HEK293T (cell line): ENCODE measurements at regions not wholly inside any gene's neighbourhood (a gene's known extent, or its start where the extent isn't known, plus 50 kb on each side); places are given as distances from the start of the nearest gene placed in this dataset.

Source experiments
- CTCF ChIA-PET: fragments of 350-600 bp; formaldehyde crosslinking; extraction: SDS; loops from one replicate; lab custom pipeline; 2021; ENCODE audit warnings: antibody characterized with exemption, inconsistent platforms; lab: Yijun Ruan, JAX
- POLR2A ChIA-PET: fragments of 350-600 bp; formaldehyde crosslinking; extraction: SDS; loops from one replicate; lab custom pipeline; 2020; ENCODE audit warnings: antibody characterized with exemption, inconsistent platforms; lab: Yijun Ruan, JAX
- DNase-seq: peaks from one replicate; pipeline ENCODE4 v3.0.0; 2012; ENCODE audit warnings: mixed read lengths; ENCODE audit errors: extremely low spot score
- ARNT ChIP-seq: fragments of 450-650 bp; IDR thresholded peaks from 2 replicates; pipeline ENCODE4 v1.6.1; 2017; ENCODE audit warnings: mild to moderate bottlenecking
- BHLHE40 ChIP-seq: fragments of 450-650 bp; IDR thresholded peaks from 2 replicates; pipeline ENCODE4 v1.6.1; 2016; ENCODE audit warnings: mild to moderate bottlenecking, moderate library complexity, borderline replicate concordance
- CTBP1 ChIP-seq: fragments of 450-650 bp; IDR thresholded peaks from 2 replicates; pipeline ENCODE4 v1.6.1; 2016; ENCODE audit warnings: borderline replicate concordance
- ELF4 ChIP-seq: fragments of 450-650 bp; IDR thresholded peaks from 2 replicates; pipeline ENCODE4 v1.6.1; 2017; ENCODE audit warnings: antibody characterized with exemption
- FOXA1 ChIP-seq: fragments of 450-650 bp; IDR thresholded peaks from 2 replicates; pipeline ENCODE4 v1.6.1; 2016; ENCODE audit warnings: mild to moderate bottlenecking
- FOXK2 ChIP-seq: fragments of 450-650 bp; IDR thresholded peaks from 2 replicates; pipeline ENCODE4 v1.6.1; 2016; ENCODE audit warnings: mild to moderate bottlenecking
- FOXM1 ChIP-seq: fragments of 450-650 bp; IDR thresholded peaks from 2 replicates; pipeline ENCODE4 v1.6.1; 2017; ENCODE audit warnings: mild to moderate bottlenecking, borderline replicate concordance
- HDGF ChIP-seq: fragments of 450-650 bp; IDR thresholded peaks from 2 replicates; pipeline ENCODE4 v1.6.1; 2017; ENCODE audit warnings: antibody characterized with exemption, borderline replicate concordance
- L3MBTL2 ChIP-seq: fragments of 450-650 bp; conservative IDR thresholded peaks from 2 replicates; pipeline ENCODE4 v1.6.1; 2016; ENCODE audit warnings: mild to moderate bottlenecking
- LEF1 ChIP-seq: fragments of 450-650 bp; IDR thresholded peaks from 2 replicates; pipeline ENCODE4 v1.6.1; 2017; ENCODE audit warnings: mild to moderate bottlenecking, borderline replicate concordance
- NFRKB ChIP-seq: fragments of 450-650 bp; IDR thresholded peaks from 2 replicates; pipeline ENCODE4 v1.6.1; 2016; ENCODE audit warnings: mild to moderate bottlenecking, moderate library complexity
- SP1 ChIP-seq: fragments of 450-650 bp; IDR thresholded peaks from 2 replicates; pipeline ENCODE4 v1.6.1; 2017
- SUZ12 ChIP-seq: fragments of 450-650 bp; IDR thresholded peaks from 2 replicates; pipeline ENCODE4 v1.6.1; 2016; ENCODE audit warnings: mild to moderate bottlenecking
- TARDBP ChIP-seq: fragments of 450-650 bp; IDR thresholded peaks from 2 replicates; pipeline ENCODE4 v1.6.1; 2016
- ZNF384 ChIP-seq: fragments of 450-650 bp; IDR thresholded peaks from 2 replicates; pipeline ENCODE4 v1.6.1; 2016
- TF ChIP-seq, protein P1 (sequence below): fragments of 450-650 bp; IDR thresholded peaks from 2 replicates; pipeline ENCODE4 v1.6.1; 2016

GRCh38 chr1:38111589-38111988 lies 65.0 kb upstream of the POU3F1 start:
- DNase-seq = no peak
- TF ChIP-seq ZNF384 (no peak), SUZ12 (no peak), FOXK2 (no peak), SP1 (no peak), HDGF (no peak), TARDBP (no peak), CTBP1 (no peak), FOXA1 (no peak), BHLHE40 (no peak), L3MBTL2 (no peak), LEF1 (no peak), NFRKB (no peak), FOXM1 (no peak)
- TF ChIP-seq, protein P1, sequence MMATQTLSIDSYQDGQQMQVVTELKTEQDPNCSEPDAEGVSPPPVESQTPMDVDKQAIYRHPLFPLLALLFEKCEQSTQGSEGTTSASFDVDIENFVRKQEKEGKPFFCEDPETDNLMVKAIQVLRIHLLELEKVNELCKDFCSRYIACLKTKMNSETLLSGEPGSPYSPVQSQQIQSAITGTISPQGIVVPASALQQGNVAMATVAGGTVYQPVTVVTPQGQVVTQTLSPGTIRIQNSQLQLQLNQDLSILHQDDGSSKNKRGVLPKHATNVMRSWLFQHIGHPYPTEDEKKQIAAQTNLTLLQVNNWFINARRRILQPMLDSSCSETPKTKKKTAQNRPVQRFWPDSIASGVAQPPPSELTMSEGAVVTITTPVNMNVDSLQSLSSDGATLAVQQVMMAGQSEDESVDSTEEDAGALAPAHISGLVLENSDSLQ = no peak
- CTCF ChIA-PET = no interaction called here
- POLR2A ChIA-PET = no interaction called here

- TF ChIP-seq ELF4 (no peak), L3MBTL2 (no peak), FOXM1 (no peak), SUZ12 (no peak), SP1 (no peak), NFRKB (no peak), FOXA1 (no peak), HDGF (no peak), ZNF384 (no peak), LEF1 (no peak), CTBP1 (no peak), ARNT (no peak), BHLHE40 (no peak), FOXK2 (no peak), TARDBP (no peak)
- TF ChIP-seq, protein P1 = no peak
- ChIA-PET POLR2A (no interaction called here), CTCF (no interaction called here)
- no peak for DNase-seq
These were observed 58.7 kb upstream of the POU3F1 start for GRCh38 chr1:38105267-38105666.

DNA sequence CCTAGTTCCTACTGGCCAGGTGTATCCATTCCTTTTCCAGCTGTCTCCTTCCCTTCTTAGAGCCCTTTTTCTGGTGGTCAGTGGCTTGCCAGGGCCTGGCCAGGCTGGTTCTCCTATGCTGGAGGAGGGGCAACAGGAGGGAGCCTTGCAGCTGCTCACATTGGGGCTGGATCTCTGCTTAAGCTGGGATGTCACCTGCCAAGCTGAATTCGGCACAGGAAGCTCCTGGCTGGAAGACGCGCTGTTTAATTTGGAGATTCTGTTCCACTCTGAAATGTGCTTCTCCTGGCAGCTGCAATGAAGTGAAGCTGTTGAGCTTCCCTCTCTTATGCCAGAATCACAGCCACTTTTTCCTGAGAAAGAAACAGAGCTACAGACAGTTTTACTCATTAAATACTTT lies 56.0 kb upstream of the POU3F1 start:
- TF ChIP-seq ARNT = no peak
- no peak for TF ChIP-seq CTBP1
- TF ChIP-seq HDGF = no peak
- no peak for TF ChIP-seq FOXK2
- TF ChIP-seq TARDBP = no peak
- no peak for TF ChIP-seq FOXM1
- no peak for TF ChIP-seq ELF4
- TF ChIP-seq NFRKB = no peak
- no peak for TF ChIP-seq FOXA1
- no peak for TF ChIP-seq ZNF384
- no peak for TF ChIP-seq LEF1
- no peak for TF ChIP-seq BHLHE40
- TF ChIP-seq, protein P1 = no peak
- TF ChIP-seq SP1 = no peak
- no peak for TF ChIP-seq SUZ12
- TF ChIP-seq L3MBTL2 = no peak
- CTCF ChIA-PET = interaction anchor here (1.0 kb wide), 1 partner anchor 11 kb away, joined by 3 read pairs; no protein-coding TSS in a partner anchor
- DNase-seq = no peak
- POLR2A ChIA-PET = no interaction called here

DNA sequence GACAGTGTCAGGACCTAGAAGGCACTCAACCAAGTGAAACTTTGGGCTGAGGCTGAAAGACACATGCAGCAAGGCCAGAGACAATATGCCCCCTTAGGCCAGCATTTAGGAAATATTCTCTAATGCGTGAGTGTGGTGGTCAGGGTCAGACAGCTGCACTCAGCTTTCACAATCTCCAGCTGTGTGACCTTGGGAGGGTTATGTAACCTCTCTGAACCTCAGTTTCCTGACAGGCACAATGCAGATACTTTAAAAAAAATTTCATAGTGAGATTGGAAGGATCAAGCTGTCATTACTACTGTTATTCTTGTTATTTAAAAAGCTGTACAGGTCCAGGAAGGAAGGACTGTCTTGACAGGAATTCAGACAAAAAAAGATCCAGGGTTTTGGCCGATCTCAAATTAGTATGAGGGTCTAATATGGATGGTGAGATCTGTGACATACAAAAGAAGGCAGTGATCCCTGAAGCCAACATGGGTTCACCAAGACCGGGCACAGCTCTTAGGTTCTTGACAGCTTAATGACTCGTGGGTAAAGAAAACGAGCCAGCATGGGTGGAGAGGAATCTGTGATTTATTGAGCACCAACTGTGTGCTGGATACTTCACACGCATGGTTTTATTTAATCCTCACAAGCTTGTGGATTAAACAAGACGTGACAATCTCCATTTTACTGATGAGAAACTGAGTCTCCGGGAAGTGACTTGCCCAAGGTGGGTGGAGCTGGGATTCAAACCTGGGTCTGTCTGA lies 54.6 kb upstream of the POU3F1 start:
- ChIA-PET POLR2A (interaction anchor here (0.6 kb wide), 1 partner anchor 18 kb away, joined by 3 read pairs; no protein-coding TSS in a partner anchor), CTCF (interaction anchor here (0.5 to 1.0 kb wide), 2 partner anchors 29 to 489 kb away, joined by 3 to 4 read pairs; no protein-coding TSS in a partner anchor)
- no peak for TF ChIP-seq NFRKB
- no peak for TF ChIP-seq ZNF384
- TF ChIP-seq FOXM1 = no peak
- TF ChIP-seq HDGF = no peak
- no peak for DNase-seq

GRCh38 chr1:38098101-38098847 lies 51.7 kb upstream of the POU3F1 start:
- ChIA-PET CTCF (no interaction called here), POLR2A (no interaction called here)
- TF ChIP-seq ELF4 = no peak
- TF ChIP-seq NFRKB = no peak
- TF ChIP-seq BHLHE40 = no peak
- TF ChIP-seq LEF1 = no peak
- no peak for TF ChIP-seq ZNF384
- DNase-seq = no peak
